Mucosa of rectum (tissue), 2 donors: ENCODE measurements at regions not wholly inside any gene's neighbourhood (a gene's known extent, or its start where the extent isn't known, plus 50 kb on each side); places are given as distances from the start of the nearest gene placed in this dataset.
A peak's percentile ranks its signal among the peaks of the same experiment; 100 is the strongest.
"Not testable (repeated sequence)": the region's sequence is repeated elsewhere in the genome, so short reads cannot be mapped to it uniquely, and the experiment has no call there.

ENCODE experiments used
- H3K27ac ChIP-seq, 2 donors: one replicate each; pipeline ENCODE4 v1.7.0; 2013; ENCODE audit warnings: inconsistent platforms in 2 of 2, low read depth in 2 of 2, low read length in 2 of 2
- H3K27me3 ChIP-seq, 2 donors: one replicate each; pipeline ENCODE4 v1.7.0; 2013; ENCODE audit warnings: low read length in 2 of 2; ENCODE audit not compliant: control insufficient read depth in 2 of 2, insufficient read depth in 2 of 2
- H3K36me3 ChIP-seq, 2 donors: one replicate each; pipeline ENCODE4 v1.7.0; 2013; ENCODE audit warnings: low read length in 2 of 2; ENCODE audit not compliant: control insufficient read depth in 2 of 2, insufficient read depth in 2 of 2
- H3K4me1 ChIP-seq, 2 donors: one replicate each; pipeline ENCODE4 v1.7.0; 2013; ENCODE audit warnings: low read length in 2 of 2, mild to moderate bottlenecking in 1 of 2; ENCODE audit not compliant: control insufficient read depth in 2 of 2, insufficient read depth in 2 of 2
- H3K4me3 ChIP-seq, 2 donors: one replicate each; pipeline ENCODE4 v1.7.0; 2013; ENCODE audit warnings: low read length in 2 of 2
- H3K9ac ChIP-seq, 2 donors: one replicate each; pipeline ENCODE4 v1.7.0; 2013; ENCODE audit warnings: low read length in 2 of 2, low read depth in 1 of 2, mild to moderate bottlenecking in 1 of 2
- H3K9me3 ChIP-seq, 2 donors: one replicate each; pipeline ENCODE4 v1.7.0; 2013; ENCODE audit warnings: low read length in 2 of 2; ENCODE audit not compliant: control insufficient read depth in 2 of 2
- donor health status: healthy.
- donor health status: Normal muscosa, but diverticular disease.

DNA sequence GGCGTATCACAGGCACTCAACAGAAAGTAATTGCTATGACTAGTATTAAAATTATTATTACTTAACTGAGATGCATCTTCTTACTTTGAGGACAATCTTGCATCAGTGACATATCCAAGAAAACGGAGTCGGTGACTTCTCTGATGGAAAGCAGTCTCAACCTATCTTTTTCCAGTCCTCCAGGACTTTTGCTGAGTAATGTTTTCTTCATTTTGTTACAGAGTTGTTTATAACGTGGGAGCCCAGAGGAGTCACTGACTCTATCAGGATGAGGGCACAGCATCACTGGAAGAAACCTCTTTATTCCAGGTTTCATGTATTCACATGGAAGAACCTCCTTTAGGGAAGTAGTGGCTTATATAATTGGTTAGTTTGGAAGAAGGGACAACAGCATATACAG is 51.5 kb upstream of the MELK start:
- no peak overlapping the region for H3K4me3 ChIP-seq

DNA sequence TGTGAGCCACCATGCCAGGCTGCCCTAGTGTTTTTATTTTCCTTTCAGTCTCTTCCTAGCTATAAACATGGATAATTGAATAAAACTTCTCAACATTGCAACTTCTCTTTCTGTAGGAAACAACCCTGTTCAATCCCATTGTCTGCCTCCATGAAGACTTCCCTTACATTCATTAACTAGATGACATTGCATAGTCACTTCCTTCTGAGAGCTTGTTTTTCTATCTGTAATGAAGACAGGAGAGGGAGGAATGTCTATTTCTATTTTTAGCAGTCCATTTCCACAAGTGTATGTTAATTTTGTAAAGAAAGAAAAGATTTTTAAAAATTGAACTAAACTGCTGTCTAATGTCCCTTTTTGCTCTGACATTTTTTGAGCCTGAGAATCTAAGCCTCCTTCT is 55.6 kb upstream of the MELK start:
- no peaks in the 10 kb centered on the region for H3K9me3 ChIP-seq
- no peak overlapping the region for H3K27ac ChIP-seq

More for the DNA sequence above, 51.5 kb upstream of the MELK start:
- Histone ChIP-seq H3K36me3 (no peaks in the 10 kb centered on the region), H3K27ac (no peak overlapping the region), H3K9ac (no peak overlapping the region), H3K27me3 (no peaks in the 10 kb centered on the region), H3K9me3 (no peaks in the 10 kb centered on the region), H3K4me1 (no peaks in the 10 kb centered on the region)

DNA sequence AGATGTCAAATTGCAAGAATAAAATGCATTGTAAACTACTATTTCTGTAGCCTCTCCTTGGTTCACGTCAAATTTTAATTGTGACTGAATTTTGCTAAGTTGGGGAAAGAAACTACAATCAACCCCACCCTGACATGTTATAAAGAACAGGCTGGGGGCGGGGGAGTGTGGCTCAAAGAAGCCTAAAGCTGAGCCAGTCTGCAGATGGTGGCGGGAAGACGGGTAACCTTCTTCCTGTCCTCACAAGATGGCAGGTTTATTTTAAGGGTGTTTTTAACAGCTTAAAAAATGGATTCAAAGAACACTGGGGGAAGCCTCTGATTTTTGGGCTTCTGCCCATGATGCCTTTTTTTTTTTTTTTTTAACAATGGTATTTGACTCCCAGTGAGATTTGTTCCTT is 68.5 kb upstream of the MELK start:
- Histone ChIP-seq H3K27ac (no peak overlapping the region), H3K9ac (no peak overlapping the region)

More for the DNA sequence above, 55.6 kb upstream of the MELK start:
- H3K4me1 ChIP-seq = no peaks in the 10 kb centered on the region
- no peaks in the 10 kb centered on the region for H3K36me3 ChIP-seq
- H3K27me3 ChIP-seq = no peaks in the 10 kb centered on the region
- no peak overlapping the region for H3K4me3 ChIP-seq
- no peak overlapping the region for H3K9ac ChIP-seq

DNA sequence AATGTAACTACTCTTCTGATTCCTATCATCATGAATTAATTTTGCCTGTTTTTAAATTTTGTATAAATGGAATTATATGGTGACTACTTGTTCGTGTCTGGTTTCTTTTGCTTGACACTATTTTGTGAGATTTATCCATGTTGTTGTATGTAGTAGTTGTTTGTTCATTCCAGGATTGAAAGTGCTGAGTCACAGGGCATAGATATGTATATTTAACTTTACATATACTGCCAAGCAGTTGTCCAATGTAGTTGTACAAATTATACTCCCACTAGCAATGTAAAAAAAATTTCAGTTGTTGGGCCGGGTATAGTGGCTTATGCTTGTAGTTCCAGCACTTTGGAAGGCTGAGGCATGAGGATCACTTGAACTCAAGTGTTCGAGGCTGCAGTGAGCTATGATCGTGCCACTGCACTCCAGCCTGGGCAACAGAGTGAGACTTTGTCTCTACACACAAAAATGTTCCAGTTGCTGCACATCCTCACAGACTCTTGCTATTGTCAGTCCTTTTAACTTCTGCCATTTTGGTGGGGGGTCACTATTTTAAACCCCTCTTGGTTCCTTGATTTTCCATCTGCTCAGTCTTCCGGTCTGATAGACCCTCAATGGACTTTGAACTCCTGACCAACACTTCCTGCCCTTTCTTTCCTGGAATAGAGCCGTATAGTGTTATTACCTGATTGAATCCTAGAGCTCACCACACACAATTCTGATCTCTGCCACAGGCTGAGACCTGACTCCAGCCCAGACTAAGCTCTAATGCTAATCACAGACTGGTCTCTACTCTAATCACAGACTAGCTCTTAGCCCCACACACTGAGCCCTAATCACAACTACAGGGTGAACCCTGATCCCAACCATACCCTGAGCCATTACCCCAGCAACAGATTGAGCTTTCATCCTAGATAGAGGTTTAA is 69.3 kb upstream of the MELK start:
- H3K36me3 ChIP-seq = no peaks in the 10 kb centered on the region
- no peak overlapping the region for H3K4me3 ChIP-seq
- H3K27ac ChIP-seq = no peak overlapping the region
- H3K9ac ChIP-seq = no peak overlapping the region
- no peaks in the 10 kb centered on the region for H3K9me3 ChIP-seq
- no peaks in the 10 kb centered on the region for H3K4me1 ChIP-seq
- H3K27me3 ChIP-seq = no peaks in the 10 kb centered on the region

More for the DNA sequence above, 68.5 kb upstream of the MELK start:
- no peaks in the 10 kb centered on the region for H3K9me3 ChIP-seq
- no peaks in the 10 kb centered on the region for H3K27me3 ChIP-seq
- no peak overlapping the region for H3K4me3 ChIP-seq
- no peaks in the 10 kb centered on the region for H3K36me3 ChIP-seq
- H3K4me1 ChIP-seq = no peaks in the 10 kb centered on the region

DNA sequence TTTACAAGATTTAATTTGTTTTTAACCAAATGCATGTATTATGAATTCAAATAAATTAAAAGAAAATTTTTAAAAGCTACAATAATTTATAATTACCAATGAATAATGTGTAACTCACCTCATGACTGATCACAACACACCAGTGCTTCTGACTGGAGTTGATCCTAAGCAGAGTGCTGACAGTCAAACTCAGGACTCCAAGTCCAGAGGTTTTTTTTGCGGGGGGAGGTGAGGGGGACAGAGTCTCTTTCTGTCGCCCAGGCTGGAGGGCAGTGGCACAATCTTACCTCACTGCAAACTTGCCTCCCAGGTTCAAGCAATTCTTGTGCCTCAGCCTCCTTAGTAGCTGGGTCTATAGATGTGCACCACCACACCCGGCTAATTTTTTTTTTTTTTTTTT is 71.0 kb upstream of the MELK start:
- Histone ChIP-seq H3K27ac (no peak overlapping the region), H3K36me3 (no peaks in the 10 kb centered on the region), H3K4me1 (no peaks in the 10 kb centered on the region), H3K9me3 (no peaks in the 10 kb centered on the region), H3K4me3 (no peak overlapping the region), H3K9ac (no peak overlapping the region), H3K27me3 (no peaks in the 10 kb centered on the region)

DNA sequence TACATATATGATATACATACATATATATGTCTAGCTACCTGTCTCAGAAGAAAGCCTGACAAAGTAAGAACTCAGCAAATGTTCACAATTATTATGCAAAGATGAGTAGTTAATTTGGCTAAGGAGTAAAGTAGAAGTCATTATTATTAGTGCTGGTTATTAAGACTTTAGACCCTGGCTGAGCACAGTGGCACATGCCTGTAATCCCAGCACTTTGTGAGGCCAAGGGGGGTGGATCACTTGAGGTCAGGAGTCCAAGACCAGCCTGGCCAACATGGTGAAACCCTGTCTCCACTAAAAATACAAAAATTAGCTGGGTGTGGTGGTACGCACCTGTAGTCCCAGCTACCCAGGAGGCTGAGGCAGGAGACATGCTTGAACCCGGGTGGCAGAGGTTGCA is 71.8 kb upstream of the MELK start:
- not testable (repeated sequence) for H3K9ac ChIP-seq, H3K9me3 ChIP-seq, H3K27ac ChIP-seq, H3K36me3 ChIP-seq, H3K27me3 ChIP-seq, H3K4me3 ChIP-seq, H3K4me1 ChIP-seq

DNA sequence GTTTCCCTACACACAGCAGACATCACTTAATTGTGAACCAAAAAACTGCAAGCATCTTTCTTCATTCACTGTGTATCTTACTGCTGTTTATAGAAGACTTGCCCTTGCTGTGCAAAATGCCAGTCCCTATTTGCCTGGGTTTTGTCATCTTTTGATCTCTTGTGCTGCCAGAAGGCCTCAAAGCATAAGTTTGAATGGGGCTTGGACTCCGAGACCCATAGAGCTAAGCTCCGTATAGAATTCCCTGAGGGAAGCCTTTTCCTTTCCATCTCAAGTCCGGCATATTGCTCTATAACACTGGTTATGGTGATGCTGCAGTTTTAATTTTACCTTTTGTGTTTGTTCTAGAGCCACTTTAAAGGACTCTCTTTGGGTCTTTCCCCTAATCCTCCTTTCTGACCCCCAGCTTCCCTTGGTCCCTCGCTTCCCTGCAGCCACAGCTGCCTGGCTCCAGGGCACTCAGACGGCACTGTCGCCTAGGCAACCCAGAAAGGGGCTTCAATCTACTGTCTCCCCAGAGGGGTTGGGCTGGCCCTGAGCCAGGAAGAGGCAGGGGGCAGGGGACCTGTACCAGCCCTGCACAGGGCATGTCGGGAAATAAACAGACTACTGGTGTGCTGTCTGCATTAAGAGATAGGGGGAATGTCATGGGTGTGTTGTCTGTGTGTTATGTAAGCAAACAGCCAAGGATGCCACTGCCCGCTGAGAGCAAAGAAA is 73.4 kb upstream of the MELK start:
- no peaks in the 10 kb centered on the region for H3K4me1 ChIP-seq
- H3K36me3 ChIP-seq = no peaks in the 10 kb centered on the region
- no peak overlapping the region for H3K9ac ChIP-seq
- H3K27me3 ChIP-seq = no peaks in the 10 kb centered on the region
- H3K4me3 ChIP-seq = no peak overlapping the region
- H3K27ac ChIP-seq = no peak overlapping the region
- no peaks in the 10 kb centered on the region for H3K9me3 ChIP-seq

DNA sequence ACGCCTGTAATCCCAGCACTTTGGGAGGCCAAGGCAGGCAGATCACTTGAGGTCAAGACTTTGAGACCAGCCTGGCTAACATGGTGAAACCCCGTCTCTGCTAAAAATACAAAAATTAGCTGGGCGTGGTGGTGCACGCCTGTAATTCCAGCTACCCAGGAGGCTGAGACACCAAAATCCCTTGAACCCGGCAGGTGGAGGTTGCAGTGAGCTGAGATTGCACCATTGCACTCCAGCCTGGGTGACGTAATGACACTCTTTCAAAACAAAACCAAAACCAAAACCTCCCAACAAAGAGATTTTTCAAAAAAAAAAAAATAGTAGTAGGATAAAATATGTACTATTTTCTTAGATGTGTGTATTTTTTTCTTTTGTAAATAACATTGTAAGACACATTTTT is 79.1 kb upstream of the MELK start:
- not testable (repeated sequence) for H3K9me3 ChIP-seq, H3K9ac ChIP-seq, H3K4me1 ChIP-seq, H3K27ac ChIP-seq, H3K27me3 ChIP-seq, H3K36me3 ChIP-seq
- H3K4me3 ChIP-seq = peak overlapping the region in 1 of 2 donors; percentile 20

DNA sequence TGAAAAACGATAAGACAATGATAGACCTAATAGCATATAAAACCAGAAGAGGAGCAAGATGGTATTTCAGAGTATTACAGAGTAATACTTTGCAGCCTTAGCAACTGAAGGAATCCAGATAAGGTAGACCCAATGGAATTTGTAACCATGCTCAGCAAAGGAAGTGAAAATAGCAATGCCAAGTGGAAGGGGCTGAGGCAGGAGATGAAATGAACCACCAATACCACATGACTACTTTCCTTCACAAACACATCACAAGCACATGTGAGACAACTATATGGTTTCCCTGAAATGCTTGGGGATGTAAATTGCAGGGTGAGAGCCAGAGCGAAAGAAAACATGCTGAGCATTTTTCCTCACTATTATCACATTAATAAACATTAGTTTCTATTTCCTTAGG is 79.8 kb upstream of the MELK start:
- no peak overlapping the region for H3K4me3 ChIP-seq
- H3K36me3 ChIP-seq = no peaks in the 10 kb centered on the region
- H3K27ac ChIP-seq = no peak overlapping the region
- no peaks in the 10 kb centered on the region for H3K27me3 ChIP-seq
- no peaks in the 10 kb centered on the region for H3K9me3 ChIP-seq
- no peak overlapping the region for H3K9ac ChIP-seq
- peaks cover 6 to 8% of the 10 kb centered on the region in 2 donors for H3K4me1 ChIP-seq

DNA sequence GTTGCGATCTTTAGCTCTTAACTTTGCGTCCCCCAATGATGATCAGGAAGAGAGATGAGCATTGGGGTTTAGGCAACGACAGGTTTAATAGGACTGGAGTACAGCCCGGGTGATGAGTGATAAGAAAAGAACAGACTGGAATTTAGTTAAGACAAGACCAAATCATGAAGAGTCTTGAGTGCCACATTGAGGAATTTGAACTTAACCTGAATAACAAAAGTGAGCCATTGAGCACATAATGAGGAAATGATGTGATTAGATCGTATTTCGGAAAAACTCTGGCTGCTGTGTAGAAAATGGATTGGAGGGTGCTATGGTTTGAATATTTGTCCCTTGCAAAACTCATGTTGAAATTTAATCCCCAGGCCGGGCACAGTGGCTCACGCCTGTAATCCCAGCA is 83.2 kb upstream of the MELK start:
- no peak overlapping the region for H3K27ac ChIP-seq

More for the DNA sequence above, 83.2 kb upstream of the MELK start:
- no peak overlapping the region for H3K4me3 ChIP-seq
- no peaks in the 10 kb centered on the region for H3K27me3 ChIP-seq
- H3K9me3 ChIP-seq = no peaks in the 10 kb centered on the region
- no peak overlapping the region for H3K9ac ChIP-seq
- H3K4me1 ChIP-seq = peaks cover 16 to 20% of the 10 kb centered on the region in 2 donors
- H3K36me3 ChIP-seq = no peaks in the 10 kb centered on the region
